GM18909 (cell line): ENCODE measurements at regions not wholly inside any gene's neighbourhood (a gene's known extent, or its start where the extent isn't known, plus 50 kb on each side); places are given as distances from the start of the nearest gene placed in this dataset.

Experiments
- ATAC-seq: cut with Tn5 transposase; IDR thresholded peaks from one replicate; pipeline ENCODE4 v1.9.1; 2021; ENCODE audit warnings: mild to moderate bottlenecking; ENCODE audit not compliant: unreplicated experiment, poor library complexity

- ATAC-seq = no peak
Observed at GRCh38 chr5:123906698-123907295, 394.8 kb downstream of the CSNK1G3 start.

GRCh38 chr5:123885081-123885480, 373.1 kb downstream of the CSNK1G3 start:
- ATAC-seq = no peak

- no peak for ATAC-seq
Observed at GRCh38 chr5:123882965-123883345, 371.0 kb downstream of the CSNK1G3 start.

- no peak for ATAC-seq
Observed at GRCh38 chr5:123882319-123882964, 370.5 kb downstream of the CSNK1G3 start.

GRCh38 chr5:123881759-123882244, 369.8 kb downstream of the CSNK1G3 start:
- ATAC-seq = no peak

DNA sequence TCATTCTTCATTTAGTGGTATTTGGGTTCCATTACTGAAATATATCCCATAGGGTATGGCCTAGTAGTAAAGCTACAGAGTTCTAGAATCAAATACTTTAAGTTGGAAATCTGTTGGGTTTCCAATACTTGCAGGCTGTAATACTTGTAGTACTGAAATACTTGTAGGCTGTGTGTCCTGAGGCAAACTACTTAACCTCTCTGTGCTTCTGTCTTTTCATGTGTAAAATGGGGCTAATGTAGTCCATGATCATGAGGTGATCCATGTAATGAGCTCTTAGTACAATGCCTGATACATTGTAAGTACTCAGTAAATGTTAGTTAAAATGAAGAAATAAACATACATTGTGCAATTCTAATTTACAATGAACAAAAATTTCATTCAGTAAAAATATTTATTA, 368.9 kb downstream of the CSNK1G3 start:
- ATAC-seq = no peak

GRCh38 chr5:123879071-123879470, 367.1 kb downstream of the CSNK1G3 start:
- no peak for ATAC-seq

DNA sequence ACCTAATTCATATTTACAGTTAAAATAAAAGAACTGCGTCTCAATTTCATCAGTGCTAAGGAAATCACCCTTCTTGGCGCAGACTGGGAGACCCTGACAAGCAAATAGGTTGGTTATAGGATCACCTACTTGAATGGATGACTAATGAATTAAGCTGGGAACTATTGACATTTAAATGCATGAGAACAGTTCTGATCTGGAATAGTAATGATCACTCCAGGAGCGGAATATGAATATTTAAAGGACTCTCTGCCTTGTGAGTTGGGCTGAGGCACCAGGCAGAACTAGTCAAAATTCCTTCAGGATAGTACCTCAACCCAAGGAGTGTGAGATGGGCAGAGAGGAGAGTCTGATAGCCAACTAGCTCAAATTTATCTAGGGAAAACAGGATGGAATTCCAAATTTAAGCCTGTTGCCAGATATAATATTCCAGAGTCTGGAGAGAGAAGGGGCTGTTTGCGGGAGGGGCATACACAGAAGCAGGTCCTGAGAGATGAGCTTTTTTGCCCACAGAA, 364.4 kb downstream of the CSNK1G3 start:
- no peak for ATAC-seq

- ATAC-seq = no peak
Observed at GRCh38 chr5:123875561-123876275, 363.7 kb downstream of the CSNK1G3 start.

DNA sequence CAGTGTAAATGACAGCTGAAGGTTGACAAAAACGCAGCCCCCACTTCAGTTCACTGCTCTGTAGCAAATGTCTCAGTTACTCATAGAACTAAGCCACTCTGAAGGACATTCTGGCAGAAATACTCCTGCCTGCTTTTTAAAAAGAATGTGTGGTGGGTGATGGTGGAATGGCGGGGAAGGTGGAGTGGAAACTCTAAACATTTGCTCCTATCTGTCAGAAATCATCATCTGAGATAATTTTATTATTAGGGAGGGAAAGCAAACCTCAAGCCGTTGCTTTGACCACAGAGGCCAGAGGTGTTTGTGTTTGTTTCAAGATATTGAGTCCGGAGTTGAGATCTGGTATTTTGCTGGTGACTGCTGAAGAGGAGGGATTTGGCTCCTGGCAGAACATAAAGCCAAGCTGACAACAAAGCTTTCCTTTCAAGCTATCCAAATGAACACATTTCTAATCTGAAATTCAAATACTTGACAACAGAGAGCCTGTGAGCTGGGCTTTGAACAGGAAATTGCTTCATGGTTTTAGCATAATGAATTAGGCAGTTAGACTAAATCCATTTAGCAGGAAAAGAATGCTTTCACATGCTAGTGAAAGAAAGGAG, 362.7 kb downstream of the CSNK1G3 start:
- ATAC-seq = no peak

DNA sequence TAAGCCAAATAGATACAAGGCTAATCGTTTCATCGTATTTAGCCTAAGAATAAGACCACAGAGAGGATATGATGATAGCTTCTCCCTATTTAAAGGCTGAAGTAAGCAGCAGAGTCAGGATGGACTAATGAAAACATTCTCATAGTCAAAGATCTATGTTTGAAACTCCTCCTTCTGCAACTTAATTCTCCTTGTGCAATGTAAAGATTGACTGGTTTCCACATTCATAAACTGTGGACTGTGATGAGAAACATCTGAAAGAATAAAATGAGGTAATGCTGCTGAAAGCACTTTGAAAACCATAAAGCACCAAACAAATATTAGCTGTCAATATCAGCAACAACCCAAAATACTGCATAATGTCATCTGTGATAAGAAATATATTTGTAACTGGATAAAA, 361.9 kb downstream of the CSNK1G3 start:
- no peak for ATAC-seq

DNA sequence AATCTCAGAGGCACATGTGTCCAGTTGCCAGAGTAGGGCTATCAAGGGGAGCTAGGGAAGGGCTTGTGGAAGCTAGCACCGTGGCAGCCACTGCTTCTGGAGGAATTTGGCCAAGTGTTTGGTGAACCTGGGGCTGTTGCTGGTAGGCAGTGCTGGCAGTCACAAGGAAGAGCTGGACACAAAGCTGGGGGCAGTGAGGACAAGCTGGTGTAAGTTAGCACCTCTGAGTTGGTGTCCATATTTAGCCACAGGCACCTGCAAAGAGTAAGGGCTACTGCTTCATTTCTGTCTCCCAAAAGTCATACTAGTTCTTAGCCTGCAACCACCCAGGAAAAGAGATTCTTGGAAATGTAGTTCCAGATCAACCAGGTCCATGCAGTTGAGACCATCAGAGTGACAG, 359.4 kb downstream of the CSNK1G3 start:
- ATAC-seq = no peak

DNA sequence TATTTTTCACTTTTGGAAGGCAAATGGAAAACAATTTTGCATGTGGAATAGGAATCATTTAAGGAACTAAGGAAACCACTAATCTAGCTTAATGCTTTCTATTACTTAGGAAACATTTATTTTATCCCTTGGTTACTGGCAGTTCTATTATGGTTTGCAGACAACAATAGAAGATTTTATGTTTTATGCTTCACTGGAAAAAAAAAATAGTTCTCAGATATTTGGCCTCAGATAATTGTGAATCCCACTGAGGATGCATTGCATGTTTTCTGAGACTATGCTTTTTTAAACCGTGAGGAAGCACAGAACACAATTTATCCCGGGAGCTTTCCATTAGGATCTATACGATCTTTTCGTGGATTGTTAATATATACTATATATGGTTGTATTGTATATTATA, 356.9 kb downstream of the CSNK1G3 start:
- ATAC-seq = no peak

DNA sequence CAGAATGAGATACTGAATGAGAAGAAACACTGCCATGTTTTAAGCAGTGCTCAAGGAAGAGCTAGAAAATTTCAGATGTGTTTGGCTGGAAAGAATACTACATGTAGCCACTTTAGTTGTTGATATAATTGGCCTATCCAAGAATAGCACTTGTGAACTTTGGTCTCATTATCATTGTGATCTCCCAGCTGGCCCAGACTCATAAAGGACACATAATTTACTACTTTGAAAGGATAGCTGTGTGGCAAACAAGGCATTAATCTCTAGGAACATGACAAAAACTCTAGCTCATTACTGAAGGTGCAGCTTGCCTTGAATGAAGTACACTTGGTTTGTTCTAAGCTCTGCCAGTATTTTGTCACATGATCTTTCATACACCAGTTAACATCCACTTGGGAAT, 356.3 kb downstream of the CSNK1G3 start:
- no peak for ATAC-seq

DNA sequence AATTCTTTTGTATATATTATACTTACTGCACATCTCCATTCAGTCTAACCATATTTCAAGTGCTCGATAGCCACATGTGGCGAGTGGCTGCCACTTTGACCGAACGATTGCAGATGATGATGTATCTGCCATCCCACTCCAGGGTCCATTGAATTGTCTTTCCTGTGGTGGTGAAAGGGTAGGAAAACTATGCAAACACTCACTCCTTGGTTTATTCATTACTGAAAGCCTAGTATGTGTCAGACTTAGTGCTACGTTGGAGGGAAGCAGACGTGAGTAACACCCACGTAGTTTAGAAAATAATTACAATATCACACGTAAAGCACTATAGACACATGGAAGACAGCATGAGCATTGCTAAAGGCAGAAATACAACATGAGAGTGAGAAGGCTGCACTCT, 353.7 kb downstream of the CSNK1G3 start:
- ATAC-seq = no peak

DNA sequence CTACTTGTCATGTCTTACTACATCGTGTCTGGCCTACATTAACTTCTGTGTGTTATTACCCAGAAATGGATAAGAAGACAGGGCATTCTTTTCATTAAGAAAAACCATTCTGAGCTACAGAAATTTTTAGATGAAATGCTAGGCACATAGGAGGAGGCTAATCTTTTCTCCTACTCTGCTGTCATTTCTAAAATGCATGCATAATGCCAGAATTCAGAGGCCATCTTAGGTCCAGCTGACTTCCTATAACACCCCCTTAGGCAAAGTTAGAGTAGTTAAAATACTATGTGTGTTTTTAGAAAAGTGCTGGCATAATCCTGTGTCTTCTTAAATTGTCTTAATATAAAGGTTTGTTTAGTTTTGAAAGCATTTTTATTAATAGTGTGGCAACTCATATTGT, 352.6 kb downstream of the CSNK1G3 start:
- ATAC-seq = no peak

DNA sequence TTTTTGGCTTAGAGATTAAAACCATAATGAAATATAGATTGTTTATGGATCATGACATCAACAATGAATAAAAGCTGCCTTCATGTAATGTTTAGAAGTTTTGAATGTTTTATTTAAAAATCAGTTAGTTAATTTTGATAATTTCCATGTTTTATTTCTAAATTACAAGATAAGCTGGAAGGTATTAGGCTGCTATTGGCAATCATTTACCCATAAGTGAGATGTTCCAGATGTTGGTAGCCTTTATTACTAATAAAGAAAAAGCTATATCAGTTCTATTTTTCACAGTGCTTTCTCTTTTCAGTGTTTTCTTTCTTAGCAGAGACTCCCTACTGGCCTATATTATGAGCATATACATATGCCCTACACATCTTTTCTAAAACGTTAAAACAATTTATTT, 347.0 kb downstream of the CSNK1G3 start:
- no peak for ATAC-seq

GRCh38 chr5:123856766-123857165, 344.8 kb downstream of the CSNK1G3 start:
- no peak for ATAC-seq

DNA sequence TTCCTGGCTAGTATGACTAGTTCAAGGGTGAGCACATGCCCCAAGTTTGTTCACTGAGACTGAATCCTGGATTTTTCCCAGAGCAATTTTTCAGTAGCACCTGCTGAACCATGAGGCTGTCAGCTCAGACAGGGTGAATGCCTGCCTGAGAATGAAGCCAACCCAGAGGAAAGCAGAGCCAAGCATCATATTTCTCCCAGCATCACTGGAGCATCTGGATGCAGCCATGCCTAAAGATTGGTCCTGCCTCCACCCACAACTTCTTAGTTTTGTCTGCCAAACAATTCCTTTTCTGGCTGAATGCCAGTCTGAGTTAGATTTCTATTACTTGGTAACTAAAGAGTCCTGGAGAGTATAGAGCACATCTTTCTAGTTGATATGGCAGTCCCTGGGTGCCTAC, 343.6 kb downstream of the CSNK1G3 start:
- ATAC-seq = no peak

DNA sequence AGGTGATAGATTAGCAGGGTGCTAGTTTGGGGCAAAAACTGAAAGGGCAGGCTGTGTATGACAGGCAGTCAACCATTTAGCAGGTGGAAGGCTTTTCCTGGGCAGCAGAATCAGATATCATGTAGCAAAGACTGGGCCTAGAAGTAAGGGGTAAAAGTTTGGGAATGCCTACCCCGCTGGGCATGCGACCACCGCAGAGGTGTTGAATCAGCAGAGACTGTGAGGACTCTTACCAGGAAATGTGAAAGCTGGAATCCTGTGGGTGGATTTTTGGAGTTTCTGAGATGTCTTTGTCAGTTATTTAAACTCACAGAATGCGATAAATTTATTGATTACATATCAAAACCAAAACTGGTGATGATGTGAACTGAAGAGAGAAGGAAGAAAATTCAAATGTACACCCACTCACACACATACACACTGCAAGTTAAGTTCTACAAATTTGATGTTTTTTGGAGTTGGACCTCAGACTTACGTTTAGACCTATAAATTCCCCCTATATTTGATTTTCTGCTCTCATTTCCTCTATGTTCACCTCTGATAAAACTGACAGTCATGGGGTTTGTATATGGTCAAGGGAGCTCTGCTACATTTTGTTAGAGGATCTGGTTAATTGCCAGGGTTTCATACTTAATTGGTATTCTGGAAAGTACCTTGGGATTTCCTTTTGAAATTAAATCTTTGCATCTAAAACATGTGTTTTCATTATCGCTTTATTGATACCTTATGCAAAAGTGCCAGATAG, 333.6 kb downstream of the CSNK1G3 start:
- no peak for ATAC-seq
